CD4-positive, alpha-beta T cell treated with Interleukin-21 for 1 hour (primary cell): ENCODE measurements at regions not wholly inside any gene's neighbourhood (a gene's known extent, or its start where the extent isn't known, plus 50 kb on each side); places are given as distances from the start of the nearest gene placed in this dataset.
"Not testable (repeated sequence)": the region's sequence is repeated elsewhere in the genome, so short reads cannot be mapped to it uniquely, and the experiment has no call there.

Experiments
- DNase-seq: peaks from one replicate; pipeline ENCODE4 v3.0.0-alpha.2; 2020

GRCh38 chr1:235059221-235059620 is 69.4 kb downstream of the TOMM20 start:
- DNase-seq, result no peak

GRCh38 chr1:235058695-235059094 is 69.9 kb downstream of the TOMM20 start:
- DNase-seq, result no peak

- no peak for DNase-seq
Observed at GRCh38 chr1:235057385-235058306, 71.0 kb downstream of the TOMM20 start.

- DNase-seq, result no peak
Observed at GRCh38 chr1:235056937-235057336, 71.7 kb downstream of the TOMM20 start.

- no peak for DNase-seq
Observed at GRCh38 chr1:235054936-235055335, 73.7 kb downstream of the TOMM20 start.

- no peak for DNase-seq
Observed at GRCh38 chr1:235054466-235054865, 74.2 kb downstream of the TOMM20 start.

GRCh38 chr1:235052067-235053008 is 76.3 kb downstream of the TOMM20 start:
- DNase-seq, result no peak

- no peak for DNase-seq
Observed at GRCh38 chr1:235051521-235051920, 77.1 kb downstream of the TOMM20 start.

- no peak for DNase-seq
Observed at GRCh38 chr1:235050911-235051360, 77.7 kb downstream of the TOMM20 start.

- not testable (repeated sequence) for DNase-seq
Observed at GRCh38 chr1:235049716-235050378, 78.8 kb downstream of the TOMM20 start.

GRCh38 chr1:235049217-235049616 is 79.4 kb downstream of the TOMM20 start:
- DNase-seq, result no peak

GRCh38 chr1:235047331-235047871 is 81.2 kb downstream of the TOMM20 start:
- no peak for DNase-seq

- DNase-seq, result no peak
Observed at GRCh38 chr1:235045921-235046601, 82.6 kb downstream of the TOMM20 start.

GRCh38 chr1:235045034-235045690 is 83.5 kb downstream of the TOMM20 start:
- DNase-seq, result no peak

GRCh38 chr1:235043234-235043633 is 85.4 kb downstream of the TOMM20 start:
- no peak for DNase-seq

- no peak for DNase-seq
Observed at GRCh38 chr1:235038701-235039100, 89.9 kb downstream of the TOMM20 start.

GRCh38 chr1:235035928-235036327 is 92.7 kb downstream of the TOMM20 start:
- no peak for DNase-seq

- DNase-seq, result no peak
Observed at GRCh38 chr1:235030919-235031596, 97.6 kb downstream of the TOMM20 start.

- DNase-seq, result no peak
Observed at GRCh38 chr1:235027862-235028250, 100.8 kb downstream of the TOMM20 start.

GRCh38 chr1:235027076-235027861 is 101.4 kb downstream of the TOMM20 start:
- DNase-seq, result no peak
